HG03571 (cell line): ENCODE measurements at regions not wholly inside any gene's neighbourhood (a gene's known extent, or its start where the extent isn't known, plus 50 kb on each side); places are given as distances from the start of the nearest gene placed in this dataset.

Experiments
- ATAC-seq: cut with Tn5 transposase; IDR thresholded peaks from one replicate; pipeline ENCODE4 v1.9.1; 2021; ENCODE audit not compliant: unreplicated experiment

- ATAC-seq = no peak
Measured at GRCh38 chr19:28494461-28494860, 718.5 kb downstream of the UQCRFS1 start.

- no peak for ATAC-seq
Measured at GRCh38 chr19:28493884-28494283, 719.1 kb downstream of the UQCRFS1 start.

- no peak for ATAC-seq
Measured at GRCh38 chr19:28492621-28493020, 720.3 kb downstream of the UQCRFS1 start.

- ATAC-seq = no peak
Measured at GRCh38 chr19:28492201-28492600, 720.8 kb downstream of the UQCRFS1 start.

- no peak for ATAC-seq
Measured at GRCh38 chr19:28489776-28490175, 723.2 kb downstream of the UQCRFS1 start.

GRCh38 chr19:28489126-28489660 is 723.8 kb downstream of the UQCRFS1 start:
- ATAC-seq = no peak

- no peak for ATAC-seq
Measured at GRCh38 chr19:28487999-28488398, 725.0 kb downstream of the UQCRFS1 start.

GRCh38 chr19:28486926-28487325 is 726.0 kb downstream of the UQCRFS1 start:
- ATAC-seq = no peak

- no peak for ATAC-seq
Measured at GRCh38 chr19:28486473-28486872, 726.5 kb downstream of the UQCRFS1 start.

- ATAC-seq = no peak
Measured at GRCh38 chr19:28485292-28485691, 727.7 kb downstream of the UQCRFS1 start.

GRCh38 chr19:28483197-28483596 is 729.8 kb downstream of the UQCRFS1 start:
- ATAC-seq = no peak

- no peak for ATAC-seq
Measured at GRCh38 chr19:28482221-28482620, 730.7 kb downstream of the UQCRFS1 start.

- no peak for ATAC-seq
Measured at GRCh38 chr19:28481674-28482073, 731.3 kb downstream of the UQCRFS1 start.

- ATAC-seq = no peak
Measured at GRCh38 chr19:28475525-28475924, 737.4 kb downstream of the UQCRFS1 start.

GRCh38 chr19:28472843-28473242 is 740.1 kb downstream of the UQCRFS1 start:
- ATAC-seq = no peak

- no peak for ATAC-seq
Measured at GRCh38 chr19:28471731-28472510, 741.0 kb downstream of the UQCRFS1 start.

- ATAC-seq = no peak
Measured at GRCh38 chr19:28469544-28469943, 743.4 kb downstream of the UQCRFS1 start.

- no peak for ATAC-seq
Measured at GRCh38 chr19:28468701-28469459, 744.1 kb downstream of the UQCRFS1 start.

GRCh38 chr19:28466107-28467045 is 746.6 kb downstream of the UQCRFS1 start:
- ATAC-seq = no peak

- ATAC-seq = no peak
Measured at GRCh38 chr19:28465371-28466086, 747.4 kb downstream of the UQCRFS1 start.
